Endothelial cell of umbilical vein (primary cell): ENCODE measurements at regions not wholly inside any gene's neighbourhood (a gene's known extent, or its start where the extent isn't known, plus 50 kb on each side); places are given as distances from the start of the nearest gene placed in this dataset.

ENCODE experiments used
- BruUV-seq: library from RNA; stranded (reverse); fragments of 400-500 nt; replicated peaks from 2 replicates; lab custom pipeline; 2021; lab: Mats Ljungman, UMichigan
- CTCF ChIA-PET: fragments of 300-600, 350-600 bp; sonication (Branson Sonifier 250); formaldehyde crosslinking; loops from one replicate; lab custom pipeline; 2021; ENCODE audit warnings: antibody characterized with exemption, inconsistent platforms; lab: Charles Lee
- POLR2A ChIA-PET: fragments of 300-600, 350-600 bp; sonication (Branson Sonifier 250); formaldehyde crosslinking; loops from one replicate; lab custom pipeline; 2021; ENCODE audit warnings: antibody characterized with exemption, inconsistent platforms; lab: Charles Lee
- DNase-seq: peaks from one replicate; pipeline ENCODE4 v3.0.0-alpha.2; 2011; ENCODE audit warnings: low read depth, low spot score
- FAIRE-seq: peaks from 2 replicates; lab custom pipeline; 2011; peaks lifted over from hg19 to GRCh38; lab: Jason Lieb, UNC
- H2AFZ ChIP-seq: 2 replicates; pipeline ENCODE4 v1.6.0; 2012; ENCODE audit warnings: low read depth, low read length, control low read depth, inconsistent platforms
- H3K27ac ChIP-seq: 2 replicates; pipeline ENCODE4 v1.5.1; 2011; ENCODE audit warnings: low read depth, mild to moderate bottlenecking, control low read depth, low read length, moderate library complexity; ENCODE audit not compliant: insufficient read depth
- H3K27me3 ChIP-seq, 2 experiments: 2 replicates each; pipeline versions ENCODE4 v1.6.0 to v1.6.1; 2011; ENCODE audit warnings: low read length in 2 of 2, mixed read lengths in 1 of 2; ENCODE audit not compliant: control insufficient read depth in 2 of 2, insufficient read depth in 2 of 2
- H3K36me3 ChIP-seq, 2 experiments: 2 replicates in 1 of 2; 3 replicates in 1 of 2; pipeline ENCODE4 v1.5.1; 2011; ENCODE audit warnings: low read length in 2 of 2, mild to moderate bottlenecking in 1 of 2, moderate library complexity in 1 of 2; ENCODE audit not compliant: control insufficient read depth in 2 of 2, insufficient read depth in 2 of 2; ENCODE audit errors: extremely low read depth in 1 of 2
- H3K4me1 ChIP-seq: 3 replicates; pipeline ENCODE4 v1.5.1; 2011; ENCODE audit warnings: mild to moderate bottlenecking, low read length; ENCODE audit not compliant: control insufficient read depth, insufficient read depth; ENCODE audit errors: extremely low read depth
- H3K4me2 ChIP-seq: 2 replicates; pipeline ENCODE4 v1.6.1; 2011; ENCODE audit warnings: low read length, control low read depth, mixed read lengths; ENCODE audit not compliant: insufficient read depth
- H3K4me3 ChIP-seq, 3 experiments: fragments of 200-600 bp in 1 of 3; sonication (generic), shearing (Covaris generic) in 1 of 3; replicated peaks in 1 of 3; 2 replicates each; pipeline ENCODE4 v1.5.1; 2011 to 2016; ENCODE audit warnings: control low read depth in 3 of 3, low read length in 3 of 3, mild to moderate bottlenecking in 2 of 3, inconsistent platforms in 1 of 3, low read depth in 1 of 3, moderate library complexity in 1 of 3; ENCODE audit not compliant: insufficient read depth in 1 of 3
- H3K79me2 ChIP-seq: 2 replicates; pipeline ENCODE4 v1.6.0; 2012; ENCODE audit warnings: low read length, inconsistent platforms; ENCODE audit not compliant: control insufficient read depth, insufficient read depth
- H3K9ac ChIP-seq: replicated peaks from 2 replicates; pipeline ENCODE3; 2011; ENCODE audit warnings: low read length, control low read depth; ENCODE audit not compliant: insufficient read depth; ENCODE audit errors: extremely low read depth
- H3K9me1 ChIP-seq: replicated peaks from 3 replicates; pipeline ENCODE4 v1.6.0; 2011; ENCODE audit warnings: mild to moderate bottlenecking, low read length; ENCODE audit not compliant: control insufficient read depth, insufficient read depth; ENCODE audit errors: extremely low read depth
- H3K9me3 ChIP-seq: replicated peaks from 2 replicates; pipeline ENCODE4 v1.5.1; 2012; ENCODE audit warnings: low read length, inconsistent platforms; ENCODE audit not compliant: control insufficient read depth, insufficient read depth
- H4K20me1 ChIP-seq: replicated peaks from 2 replicates; pipeline ENCODE3; 2011; ENCODE audit warnings: mild to moderate bottlenecking, low read length; ENCODE audit not compliant: control insufficient read depth, insufficient read depth; ENCODE audit errors: extremely low read depth
- EZH2 ChIP-seq: IDR thresholded peaks from 2 replicates; pipeline ENCODE4 v1.6.1; 2012; ENCODE audit warnings: borderline replicate concordance, low read depth, mild to moderate bottlenecking, moderate library complexity, low read length, inconsistent platforms; ENCODE audit not compliant: severe bottlenecking
- FOS ChIP-seq: IDR thresholded peaks from 2 replicates; pipeline ENCODE4 v1.6.1; 2011; ENCODE audit warnings: mild to moderate bottlenecking, low read length, moderate library complexity, borderline replicate concordance; ENCODE audit not compliant: insufficient read depth
- GATA2 ChIP-seq: IDR thresholded peaks from 2 replicates; pipeline ENCODE4 v1.7.0; 2011; ENCODE audit warnings: low read depth, mild to moderate bottlenecking, moderate library complexity, mixed read lengths, low read length; ENCODE audit not compliant: insufficient read length, insufficient read depth
- JUN ChIP-seq: IDR thresholded peaks from 2 replicates; pipeline ENCODE4 v1.6.1; 2011; ENCODE audit warnings: borderline replicate concordance, low read depth; ENCODE audit not compliant: insufficient read length, insufficient read depth
- MYC ChIP-seq: IDR thresholded peaks from one replicate; pipeline ENCODE4 v1.6.1; 2011; ENCODE audit warnings: mild to moderate bottlenecking, low read depth, low read length
- POLR2A ChIP-seq: IDR thresholded peaks from 2 replicates; pipeline ENCODE4 v1.6.1; 2012; ENCODE audit warnings: low read depth, mild to moderate bottlenecking, control low read depth, low read length
- POLR2AphosphoS5 ChIP-seq: IDR thresholded peaks from 2 replicates; pipeline ENCODE4 v1.6.1; 2012; ENCODE audit warnings: low read depth, mild to moderate bottlenecking, control low read depth, low read length, moderate library complexity; ENCODE audit not compliant: insufficient read depth
- dilution Hi-C: fragments of 300-500 bp; cut with MboI; formaldehyde crosslinking; loops from one replicate; pipeline ENCODE4 v1.15.0; 2019; ENCODE audit warnings: low sequenced_read_pairs; ENCODE audit not compliant: extremely low pct_ligation_motif_present
- intact Hi-C: fragments of 100-400 bp; cut with micrococcal nuclease; formaldehyde crosslinking; loops from one replicate; pipeline ENCODE4 v1.10.0; 2022
- TF ChIP-seq, protein P1 (sequence below): IDR thresholded peaks from 2 replicates; pipeline ENCODE4 v1.6.1; 2011; ENCODE audit not compliant: insufficient read depth, insufficient read length
- TF ChIP-seq, protein P2 (sequence below), 2 donors: IDR thresholded peaks; 1 replicate in 1 of 2; 2 replicates in 1 of 2; pipeline ENCODE4 v1.5.1; 2011; ENCODE audit warnings: low read length in 2 of 2, mild to moderate bottlenecking in 2 of 2, moderate library complexity in 2 of 2, control low read depth in 1 of 2, inconsistent platforms in 1 of 2, low read depth in 1 of 2; ENCODE audit not compliant: insufficient read depth in 1 of 2; ENCODE audit errors: extremely low read depth in 1 of 2

DNA sequence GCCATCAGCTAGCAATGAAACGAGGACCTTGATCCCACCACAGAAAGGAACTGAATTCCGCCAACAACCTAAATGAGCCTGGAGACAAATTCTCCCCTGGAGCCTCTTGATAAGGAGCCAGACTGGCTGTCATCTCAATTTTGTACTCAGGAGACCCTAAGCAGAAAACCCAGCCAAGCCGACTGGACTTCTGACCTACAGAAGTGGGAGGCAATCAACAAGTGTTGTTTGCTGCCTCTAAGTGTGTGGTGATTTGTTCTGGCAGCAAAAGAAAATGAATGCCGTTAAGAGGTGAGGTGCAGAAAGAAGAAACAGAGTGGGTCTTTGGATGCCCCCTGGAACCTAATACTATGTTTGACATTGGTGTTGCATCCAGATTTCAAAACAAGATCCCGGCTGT, 72.7 kb upstream of the SPATA31E1 start:
- no peak overlapping the region for H3K9ac ChIP-seq
- H3K9me1 ChIP-seq: no peaks in the 10 kb centered on the region
- no peaks in the 10 kb centered on the region for H3K9me3 ChIP-seq
- CTCF ChIA-PET: interaction anchor here (1.0 to 2.0 kb wide), 2 partner anchors 9 to 125 kb away, joined by 5 to 10 read pairs; no protein-coding TSS in a partner anchor
- H3K4me3 ChIP-seq: no peak overlapping the region
- BruUV-seq: no TSS peak
- H3K4me1 ChIP-seq: no peaks in the 10 kb centered on the region
- no peaks in the 10 kb centered on the region for H3K79me2 ChIP-seq
- FAIRE-seq: no peak
- H2AFZ ChIP-seq: no peak overlapping the region
- POLR2A ChIA-PET: no interaction called here
- H3K27me3 ChIP-seq: peaks cover 0 to 5% of the 10 kb centered on the region in 2 experiments
- H3K36me3 ChIP-seq: no peaks in the 10 kb centered on the region
- TF ChIP-seq, protein P1, sequence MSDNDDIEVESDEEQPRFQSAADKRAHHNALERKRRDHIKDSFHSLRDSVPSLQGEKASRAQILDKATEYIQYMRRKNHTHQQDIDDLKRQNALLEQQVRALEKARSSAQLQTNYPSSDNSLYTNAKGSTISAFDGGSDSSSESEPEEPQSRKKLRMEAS: no peak
- no peak for TF ChIP-seq JUN
- TF ChIP-seq FOS: no peak
- TF ChIP-seq, protein P2, sequence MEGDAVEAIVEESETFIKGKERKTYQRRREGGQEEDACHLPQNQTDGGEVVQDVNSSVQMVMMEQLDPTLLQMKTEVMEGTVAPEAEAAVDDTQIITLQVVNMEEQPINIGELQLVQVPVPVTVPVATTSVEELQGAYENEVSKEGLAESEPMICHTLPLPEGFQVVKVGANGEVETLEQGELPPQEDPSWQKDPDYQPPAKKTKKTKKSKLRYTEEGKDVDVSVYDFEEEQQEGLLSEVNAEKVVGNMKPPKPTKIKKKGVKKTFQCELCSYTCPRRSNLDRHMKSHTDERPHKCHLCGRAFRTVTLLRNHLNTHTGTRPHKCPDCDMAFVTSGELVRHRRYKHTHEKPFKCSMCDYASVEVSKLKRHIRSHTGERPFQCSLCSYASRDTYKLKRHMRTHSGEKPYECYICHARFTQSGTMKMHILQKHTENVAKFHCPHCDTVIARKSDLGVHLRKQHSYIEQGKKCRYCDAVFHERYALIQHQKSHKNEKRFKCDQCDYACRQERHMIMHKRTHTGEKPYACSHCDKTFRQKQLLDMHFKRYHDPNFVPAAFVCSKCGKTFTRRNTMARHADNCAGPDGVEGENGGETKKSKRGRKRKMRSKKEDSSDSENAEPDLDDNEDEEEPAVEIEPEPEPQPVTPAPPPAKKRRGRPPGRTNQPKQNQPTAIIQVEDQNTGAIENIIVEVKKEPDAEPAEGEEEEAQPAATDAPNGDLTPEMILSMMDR (IDR thresholded peaks at IDR 0.05; ENCODE audit: extremely low read depth in 1 of 2, insufficient read depth in 1 of 2, low read depth in 1 of 2, low read length in 2 of 2): no peak
- no peak for TF ChIP-seq MYC
- no peak for TF ChIP-seq POLR2A
- no peak for TF ChIP-seq POLR2AphosphoS5
- no peak for TF ChIP-seq EZH2
- TF ChIP-seq GATA2: no peak
- no peak overlapping the region for H3K4me2 ChIP-seq
- H4K20me1 ChIP-seq: no peaks in the 10 kb centered on the region
- H3K27ac ChIP-seq: no peak overlapping the region
- dilution Hi-C loops (no loop called here), intact Hi-C loops (loop anchor here (10.0 kb wide), 1 partner anchor 315 kb away; the partner anchor contains the start of gene DAPK1)
- no peak for DNase-seq
